NB4 (cell line): ENCODE measurements at regions not wholly inside any gene's neighbourhood (a gene's known extent, or its start where the extent isn't known, plus 50 kb on each side); places are given as distances from the start of the nearest gene placed in this dataset.

ENCODE experiments used
- DNase-seq: peaks from one replicate; pipeline ENCODE4 v3.0.0; 2010; ENCODE audit warnings: low read depth
- H3K4me3 ChIP-seq: one replicate; pipeline ENCODE4 v1.5.1; 2011; ENCODE audit warnings: mild to moderate bottlenecking, low read depth, low read length, moderate library complexity
- CTCF ChIP-seq: IDR thresholded peaks from one replicate; pipeline ENCODE4 v1.5.1; 2012; ENCODE audit warnings: low read depth, low read length
- MAX ChIP-seq: IDR thresholded peaks from 2 replicates; pipeline ENCODE4 v1.6.1; 2011; ENCODE audit warnings: low read depth, low read length
- MYC ChIP-seq: IDR thresholded peaks from 2 replicates; pipeline ENCODE4 v1.6.1; 2011; ENCODE audit warnings: low read depth, low read length
- POLR2A ChIP-seq: IDR thresholded peaks from 2 replicates; pipeline ENCODE4 v1.6.1; 2011; ENCODE audit warnings: mild to moderate bottlenecking; ENCODE audit not compliant: insufficient read length; ENCODE audit errors: extremely low read depth

GRCh38 chr21:31609081-31609480 lies 50.4 kb upstream of the SOD1 start:
- H3K4me3 ChIP-seq: no peak overlapping the region
- TF ChIP-seq POLR2A (no peak), CTCF (peak; percentile 18), MYC (no peak), MAX (no peak)
- peak; percentile 83 for DNase-seq

GRCh38 chr21:31607791-31608190 lies 51.7 kb upstream of the SOD1 start:
- no peak for DNase-seq
- no peak overlapping the region for H3K4me3 ChIP-seq
- TF ChIP-seq MYC: no peak
- no peak for TF ChIP-seq MAX
- no peak for TF ChIP-seq POLR2A
- no peak for TF ChIP-seq CTCF

GRCh38 chr21:31606081-31606874 lies 53.2 kb upstream of the SOD1 start:
- no peak for TF ChIP-seq POLR2A
- no peak for TF ChIP-seq MYC
- no peak for TF ChIP-seq CTCF
- TF ChIP-seq MAX: no peak
- no peak overlapping the region for H3K4me3 ChIP-seq
- no peak for DNase-seq

GRCh38 chr21:31604591-31605190 lies 54.8 kb upstream of the SOD1 start:
- DNase-seq: peak; percentile 73
- no peak overlapping the region for H3K4me3 ChIP-seq
- TF ChIP-seq MYC (no peak), CTCF (peak; percentile 77)

- TF ChIP-seq CTCF (no peak), MYC (no peak), POLR2A (no peak), MAX (no peak)
- H3K4me3 ChIP-seq: no peak overlapping the region
- DNase-seq: no peak
These were observed 59.9 kb upstream of the SOD1 start for GRCh38 chr21:31599563-31599962.
